Germinal center (tissue), 1 donor: ENCODE measurements at regions not wholly inside any gene's neighbourhood (a gene's known extent, or its start where the extent isn't known, plus 50 kb on each side); places are given as distances from the start of the nearest gene placed in this dataset.

Experiments
- DNase-seq: peaks from one replicate; pipeline ENCODE4 v3.0.0; 2012; ENCODE audit warnings: mixed read lengths, low spot score

- no peak for DNase-seq
These were observed 108.1 kb upstream of the DIO3 start for GRCh38 chr14:101453225-101453624.

DNA sequence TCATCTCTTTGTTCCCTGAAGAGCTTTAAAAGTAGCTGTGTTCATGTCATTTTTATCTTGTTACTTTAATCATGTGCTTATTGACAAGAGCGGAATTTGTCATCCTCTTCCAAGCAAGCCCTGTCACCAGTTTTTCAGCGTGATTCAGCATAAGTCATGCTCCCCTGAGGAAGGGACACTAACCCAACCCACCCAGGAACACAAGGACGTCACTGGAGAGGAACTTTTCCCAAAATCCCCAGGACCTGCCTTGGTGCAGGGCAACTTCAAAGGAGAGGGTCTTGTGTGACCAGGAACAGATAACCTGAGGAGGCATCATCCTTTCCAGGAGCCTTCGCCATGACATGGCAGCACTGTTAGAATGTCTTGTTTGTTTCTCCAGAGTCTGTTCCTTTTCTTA lies 107.1 kb upstream of the DIO3 start:
- DNase-seq, result no peak

DNA sequence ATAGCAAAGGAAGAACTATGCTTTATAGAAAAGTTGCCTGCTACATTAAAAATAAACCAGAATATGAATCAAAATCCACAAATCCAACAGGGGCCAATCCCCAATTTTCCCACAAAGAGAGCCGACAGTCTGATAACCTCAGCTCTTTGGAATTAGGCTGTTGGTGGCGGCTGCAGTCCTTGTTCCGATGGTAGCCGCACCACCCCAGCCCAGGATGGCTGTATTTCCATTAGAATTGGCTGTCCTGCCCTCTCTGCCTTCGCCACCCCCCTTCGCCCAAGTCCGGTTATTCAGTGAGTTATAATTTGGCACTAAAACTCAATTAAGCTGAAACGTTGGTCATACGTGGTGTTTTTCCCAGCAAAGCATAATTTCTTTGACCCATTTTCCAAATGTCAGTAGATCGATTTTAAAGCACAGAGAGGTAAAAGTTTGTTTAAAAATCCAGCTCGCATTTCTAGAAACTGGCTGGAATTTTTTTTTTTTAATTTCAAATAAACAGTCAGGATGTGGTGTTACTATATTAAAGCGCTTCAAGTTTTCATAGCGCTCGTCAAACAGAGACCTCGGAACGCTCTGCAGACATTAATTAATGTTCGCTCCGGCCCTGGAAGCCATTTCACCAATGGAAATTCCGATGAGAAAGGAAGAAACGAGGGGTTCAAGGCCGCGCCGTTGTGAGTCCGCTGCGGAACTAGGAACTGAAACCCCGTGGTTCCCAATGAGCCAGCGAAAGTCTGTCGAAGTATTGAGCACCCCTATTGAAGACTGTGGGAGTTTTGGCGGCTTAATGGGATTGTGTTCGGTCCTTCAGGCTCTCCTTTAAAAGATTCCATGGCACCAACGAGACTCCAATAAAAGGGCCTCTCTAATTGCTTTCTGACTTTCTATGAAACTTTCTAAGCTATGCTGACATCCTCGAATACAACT lies 104.8 kb upstream of the DIO3 start:
- no peak for DNase-seq

DNA sequence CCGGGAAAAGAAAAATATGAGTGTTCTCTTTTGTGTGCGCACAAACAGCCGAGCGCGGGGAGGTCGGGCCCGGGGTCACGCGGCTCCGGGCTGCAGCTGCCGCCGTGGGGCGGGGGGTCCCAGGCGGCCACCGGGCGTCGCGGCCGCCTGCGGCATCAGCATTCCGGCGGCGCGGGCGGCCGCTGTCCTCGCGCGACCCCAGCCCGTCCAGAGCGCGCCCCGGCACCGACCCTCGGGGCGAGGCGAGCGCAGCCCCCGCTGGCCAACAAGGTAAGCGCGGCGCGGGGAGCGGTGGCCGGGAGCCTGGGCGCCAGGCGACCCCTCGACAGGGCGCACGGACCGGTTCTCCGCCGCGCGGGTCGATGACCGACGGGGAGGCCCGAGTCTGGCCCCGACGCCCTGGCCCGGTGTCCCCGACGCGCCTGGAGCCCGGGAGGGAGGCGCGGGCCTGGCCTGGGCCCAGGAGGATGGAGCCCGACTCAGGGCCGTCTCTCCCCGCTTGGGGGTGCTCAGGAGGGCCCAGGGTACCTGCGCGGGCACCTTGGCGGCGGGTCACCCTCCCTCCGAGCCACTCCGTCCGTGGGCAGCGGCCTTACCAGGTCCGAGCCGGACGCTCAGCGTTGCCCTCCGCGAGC lies 103.9 kb upstream of the DIO3 start:
- DNase-seq, result no peak

GRCh38 chr14:101457936-101458740 lies 103.2 kb upstream of the DIO3 start:
- DNase-seq, result no peak

GRCh38 chr14:101458741-101459550 lies 102.3 kb upstream of the DIO3 start:
- no peak for DNase-seq

GRCh38 chr14:101459551-101459900 lies 101.8 kb upstream of the DIO3 start:
- DNase-seq, result no peak

DNA sequence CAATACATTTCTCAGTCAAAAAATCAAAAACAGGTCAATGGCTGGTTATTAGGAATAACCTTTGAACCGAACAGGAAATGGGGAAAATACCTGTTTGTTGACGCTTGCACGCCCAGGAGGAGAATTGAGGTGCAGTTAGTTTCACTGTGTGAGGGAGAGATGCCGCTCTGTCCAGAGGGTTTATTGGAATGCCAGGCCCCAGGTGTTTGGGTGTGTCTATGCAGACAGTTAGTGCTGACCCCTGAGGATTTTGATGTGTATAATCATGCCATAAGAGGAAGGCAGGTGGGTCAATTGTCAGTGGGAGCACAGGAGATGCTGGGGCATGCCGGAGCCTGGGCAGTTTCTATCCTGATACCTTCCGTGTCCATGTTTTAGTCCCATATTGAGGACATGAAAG lies 100.8 kb upstream of the DIO3 start:
- no peak for DNase-seq

- DNase-seq, result no peak
These were observed 100.1 kb upstream of the DIO3 start for GRCh38 chr14:101460986-101461750.

GRCh38 chr14:101461891-101462290 lies 99.4 kb upstream of the DIO3 start:
- DNase-seq, result no peak

GRCh38 chr14:101462726-101463565 lies 98.3 kb upstream of the DIO3 start:
- DNase-seq, result no peak

GRCh38 chr14:101463566-101464171 lies 97.6 kb upstream of the DIO3 start:
- DNase-seq, result no peak

DNA sequence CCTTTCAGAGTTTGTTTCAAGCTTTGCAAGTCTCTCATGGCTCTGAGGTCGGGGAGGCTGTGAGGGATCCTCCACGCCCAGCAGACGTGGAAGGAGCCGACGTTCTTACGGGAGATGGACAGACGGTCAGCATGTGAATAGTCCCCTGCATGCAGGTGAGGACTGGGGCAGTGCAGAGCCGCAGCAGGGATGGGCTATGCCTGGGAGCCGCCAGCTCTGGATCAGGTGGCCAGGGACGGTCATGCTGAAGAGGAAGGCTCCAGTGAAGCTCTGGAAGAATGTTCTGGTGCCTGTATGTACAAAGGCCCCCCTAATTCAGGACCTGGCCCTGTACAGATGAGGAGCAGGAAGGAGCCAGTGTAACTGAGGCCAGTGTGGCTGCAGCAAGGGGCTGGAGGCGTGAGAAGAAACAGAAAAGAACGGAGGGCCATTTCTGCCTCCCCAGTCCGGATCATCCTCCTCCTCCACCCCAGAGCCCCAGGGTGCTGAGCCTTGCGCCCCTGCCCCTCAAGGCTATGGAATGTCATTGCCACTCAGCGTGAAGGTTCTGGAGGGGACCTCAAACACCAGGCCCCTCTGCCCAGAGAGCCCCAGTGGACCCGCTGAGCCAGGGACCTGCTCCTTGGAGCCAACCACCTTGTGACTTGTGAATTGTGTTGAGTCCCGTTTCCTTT lies 96.8 kb upstream of the DIO3 start:
- DNase-seq, result no peak

DNA sequence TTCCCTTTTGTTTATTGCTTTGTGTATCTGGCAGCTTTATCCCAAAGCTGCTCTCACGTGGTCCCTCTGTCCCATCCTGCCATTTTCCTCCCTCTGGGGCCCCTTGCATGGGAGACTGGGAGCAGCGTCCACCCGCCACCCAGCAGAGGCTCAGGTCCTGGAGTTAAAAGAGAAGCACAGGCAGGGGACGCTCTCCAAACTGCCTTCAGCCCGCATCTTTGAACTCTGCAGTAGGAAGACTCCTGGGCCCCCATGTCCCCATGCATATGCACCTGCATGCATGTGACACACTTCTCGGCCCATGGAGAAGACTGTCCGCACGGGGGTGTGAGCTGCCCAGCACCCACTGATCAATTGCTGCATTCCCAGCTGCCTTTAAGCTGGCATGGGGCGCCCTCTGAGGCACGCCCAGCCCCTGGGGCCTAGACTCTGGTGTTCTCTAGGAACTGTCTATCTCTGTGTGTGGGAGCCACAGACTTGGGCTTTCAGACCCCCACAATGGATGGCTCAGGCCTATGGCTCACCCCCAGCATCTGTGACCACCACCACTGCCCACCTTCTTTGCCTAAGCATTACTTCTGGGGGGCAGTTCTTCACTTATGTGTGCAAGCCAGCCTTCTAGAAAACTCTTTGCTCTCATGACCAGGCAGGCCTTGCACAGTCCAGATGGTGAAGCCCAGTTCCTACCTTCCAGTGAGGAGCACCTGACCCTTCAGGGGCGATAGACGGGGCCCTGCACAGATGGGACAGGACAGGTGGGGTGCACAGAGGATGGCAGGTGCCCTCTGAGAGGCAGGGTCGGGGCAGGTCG lies 96.1 kb upstream of the DIO3 start:
- no peak for DNase-seq

DNA sequence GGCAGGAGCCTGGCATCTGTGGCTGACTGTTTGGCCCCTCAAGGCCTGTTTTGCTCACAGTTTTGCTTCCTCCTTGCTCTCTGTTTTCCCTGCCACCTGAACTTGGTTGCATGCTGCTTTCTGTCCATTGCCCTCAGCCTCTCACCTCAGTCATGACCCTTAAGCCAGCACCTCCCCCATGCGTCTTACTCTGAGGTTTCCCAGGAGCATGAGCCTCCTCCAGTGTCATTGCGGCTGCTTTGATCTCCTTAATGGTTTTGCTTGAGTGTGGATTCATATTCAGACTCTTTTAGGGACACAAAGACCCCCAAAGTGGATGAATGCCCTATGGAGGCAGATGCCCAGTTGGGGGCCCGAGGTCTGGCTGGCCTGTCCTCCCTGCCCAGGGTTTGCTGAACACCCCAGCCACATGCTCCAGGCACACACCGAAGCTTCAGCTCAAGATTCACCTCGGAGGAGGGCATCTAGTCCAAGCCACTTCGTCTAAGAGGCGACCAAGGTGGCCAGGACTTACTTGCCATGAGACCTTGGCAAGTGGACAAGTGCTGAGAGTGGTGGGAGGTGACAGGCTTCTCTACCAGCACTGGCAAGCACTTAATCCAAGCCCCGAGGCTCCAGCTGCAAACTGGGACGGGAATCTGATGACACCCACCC lies 95.4 kb upstream of the DIO3 start:
- DNase-seq, result no peak

- no peak for DNase-seq
These were observed 94.7 kb upstream of the DIO3 start for GRCh38 chr14:101466456-101467180.
